HG03469 (cell line): ENCODE measurements at regions not wholly inside any gene's neighbourhood (a gene's known extent, or its start where the extent isn't known, plus 50 kb on each side); places are given as distances from the start of the nearest gene placed in this dataset.

Experiments
- ATAC-seq: cut with Tn5 transposase; IDR thresholded peaks from one replicate; pipeline ENCODE4 v1.9.1; 2021; ENCODE audit warnings: mild to moderate bottlenecking, moderate library complexity, moderate number of reproducible peaks; ENCODE audit not compliant: unreplicated experiment

- ATAC-seq = no peak
Measured at GRCh38 chr20:6693178-6693807, 74.2 kb upstream of the BMP2 start.

DNA sequence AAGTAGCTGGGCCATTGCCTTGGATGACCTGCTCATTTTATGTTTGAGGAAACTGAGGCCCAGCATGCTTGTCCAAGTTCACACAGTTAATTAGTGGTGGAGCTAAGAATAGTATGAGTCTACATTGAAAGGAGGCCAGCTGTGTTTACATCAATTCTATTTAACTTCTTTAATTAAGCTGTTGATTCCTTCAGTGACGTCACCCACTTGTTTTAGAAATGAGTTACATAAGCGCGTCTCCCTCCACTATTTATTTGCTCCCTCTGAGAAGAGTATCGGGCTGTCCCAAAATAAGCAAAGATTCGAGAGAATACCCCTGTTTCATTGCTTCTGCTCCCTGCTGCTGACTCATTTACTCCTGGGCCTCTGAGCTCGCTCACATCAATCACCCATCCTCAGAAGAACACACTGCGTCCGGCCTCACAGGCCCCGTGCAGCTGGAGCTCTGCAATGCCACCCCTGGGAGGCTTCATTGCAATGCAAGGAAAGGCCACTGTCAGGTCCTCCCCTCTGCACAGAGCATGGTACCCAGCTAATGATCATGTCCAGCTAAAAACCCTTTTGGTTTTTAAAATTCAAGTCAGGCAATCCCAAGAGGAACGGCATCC is 74.8 kb upstream of the BMP2 start:
- ATAC-seq = no peak

DNA sequence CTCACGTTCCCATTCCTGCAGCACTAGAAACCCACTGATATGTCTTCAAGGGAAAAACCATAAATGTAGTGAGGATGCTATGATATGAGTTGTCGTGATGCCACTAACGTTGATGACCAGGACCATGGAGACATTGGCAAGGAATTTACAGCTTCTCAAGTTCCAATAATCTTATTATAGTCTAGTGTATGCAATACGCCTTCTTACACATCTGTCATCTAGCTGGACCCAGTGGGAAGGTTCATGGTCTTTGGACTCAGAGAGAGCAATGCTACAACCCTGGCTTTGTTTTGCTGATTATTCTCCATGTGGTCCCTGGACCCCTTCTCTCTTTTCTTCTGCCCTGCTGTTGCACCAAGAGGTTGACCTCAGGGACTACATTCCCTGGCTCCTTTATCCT is 76.0 kb upstream of the BMP2 start:
- no peak for ATAC-seq

DNA sequence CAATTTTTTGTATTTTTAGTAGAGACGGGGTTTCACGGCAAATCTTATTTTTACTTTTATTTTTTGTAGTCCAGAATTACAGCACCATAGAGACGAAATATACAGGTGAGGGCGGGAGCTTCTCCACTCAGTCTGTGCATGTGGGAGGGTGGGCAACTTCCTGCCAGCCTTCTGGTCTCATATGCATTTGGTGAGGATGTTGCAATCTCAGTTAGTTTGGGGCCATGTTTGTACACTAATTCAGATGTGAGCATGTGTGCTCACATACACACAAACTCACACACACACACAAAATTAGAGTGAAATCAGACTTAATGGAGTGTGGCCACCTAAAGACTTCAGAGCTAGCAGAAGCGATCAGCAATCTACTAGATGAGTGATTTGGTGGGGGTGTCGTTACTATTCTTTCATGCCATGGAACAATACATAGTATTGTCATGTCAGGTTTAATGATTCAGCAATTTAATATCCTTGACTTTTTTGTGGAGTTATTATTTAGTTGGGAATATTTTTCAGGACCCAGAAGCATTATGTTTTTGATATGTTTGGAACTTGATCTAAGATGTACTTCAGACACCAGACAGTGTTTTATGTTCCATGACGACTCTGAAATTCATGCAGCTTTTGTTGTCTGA is 78.0 kb upstream of the BMP2 start:
- no peak for ATAC-seq

DNA sequence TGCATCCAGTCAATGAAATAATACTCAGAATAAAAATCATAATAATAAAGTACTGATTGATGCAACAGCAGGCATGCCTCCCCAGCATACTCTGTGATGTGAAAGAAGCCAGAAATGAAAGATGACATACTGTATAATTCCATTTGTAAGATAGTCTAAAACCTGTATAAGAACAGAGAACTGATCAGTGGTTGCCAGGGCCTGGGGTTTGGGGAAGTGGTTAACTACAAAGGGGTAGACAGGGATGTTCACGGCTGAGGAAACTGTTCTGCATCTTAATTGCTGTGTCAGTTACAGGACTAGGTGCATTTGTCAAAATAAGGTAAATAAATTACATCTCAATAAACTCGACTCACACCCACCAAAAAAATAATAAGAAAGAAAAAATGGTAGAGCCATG is 81.3 kb upstream of the BMP2 start:
- ATAC-seq = no peak

DNA sequence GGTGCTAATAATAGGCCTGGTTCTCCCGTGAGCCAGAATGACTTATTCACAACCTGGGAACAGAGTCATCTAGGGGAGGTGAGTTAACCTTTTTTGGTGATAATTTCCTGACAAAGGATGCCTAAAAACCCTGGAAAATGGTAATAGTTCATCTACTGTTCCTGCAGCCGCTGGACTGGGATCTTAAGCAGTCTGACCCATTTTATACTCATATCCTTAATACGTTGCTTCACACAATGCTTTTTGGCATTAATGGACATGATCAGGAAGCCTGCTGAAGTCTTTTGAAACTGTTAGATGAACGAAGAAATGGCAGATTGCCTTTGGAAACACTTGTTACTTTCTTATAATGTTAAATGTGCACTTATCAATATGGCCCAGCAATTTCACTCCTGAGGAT is 81.9 kb upstream of the BMP2 start:
- no peak for ATAC-seq

- ATAC-seq = no peak
Measured at GRCh38 chr20:6685181-6685582, 82.3 kb upstream of the BMP2 start.

GRCh38 chr20:6683021-6683977 is 84.2 kb upstream of the BMP2 start:
- ATAC-seq = no peak

DNA sequence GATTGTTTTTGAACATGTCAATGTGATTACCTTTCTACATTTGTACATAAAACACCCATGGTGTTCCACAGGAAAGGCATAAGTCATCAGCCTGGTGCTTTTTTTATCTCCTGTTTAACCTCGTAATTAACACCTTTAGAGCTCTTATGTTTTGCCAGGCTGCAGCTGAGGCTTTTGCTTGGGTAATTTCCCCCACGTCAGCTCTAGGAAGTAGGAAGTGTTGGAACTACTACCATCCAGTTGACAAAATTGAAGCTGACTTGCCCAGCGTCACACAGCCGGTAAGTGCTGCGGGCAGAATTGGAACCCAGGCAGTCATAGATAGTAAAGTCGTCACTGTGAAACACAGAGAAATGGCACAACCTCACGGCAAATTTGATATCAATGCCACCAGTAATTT is 86.6 kb upstream of the BMP2 start:
- ATAC-seq = no peak

GRCh38 chr20:6680441-6680840 is 87.0 kb upstream of the BMP2 start:
- no peak for ATAC-seq

GRCh38 chr20:6679086-6679485 is 88.4 kb upstream of the BMP2 start:
- no peak for ATAC-seq

DNA sequence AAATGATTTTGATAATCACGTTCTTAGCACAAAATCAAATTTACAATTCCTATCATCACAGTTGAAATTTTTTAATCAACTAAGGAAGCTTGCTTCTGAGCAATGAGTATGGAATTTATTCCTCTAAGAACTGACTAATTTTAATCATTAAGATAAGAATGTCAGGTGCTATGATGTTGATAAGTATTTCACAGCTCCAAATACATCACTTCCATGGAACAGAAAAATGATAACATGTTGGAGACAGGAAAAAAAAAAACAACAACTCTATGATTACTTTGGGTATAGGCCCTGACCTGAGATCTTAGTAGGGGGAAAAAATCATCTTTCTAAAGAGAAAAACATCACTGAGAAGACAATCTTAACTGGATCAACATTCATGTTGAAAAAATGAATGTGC is 89.4 kb upstream of the BMP2 start:
- ATAC-seq = no peak

DNA sequence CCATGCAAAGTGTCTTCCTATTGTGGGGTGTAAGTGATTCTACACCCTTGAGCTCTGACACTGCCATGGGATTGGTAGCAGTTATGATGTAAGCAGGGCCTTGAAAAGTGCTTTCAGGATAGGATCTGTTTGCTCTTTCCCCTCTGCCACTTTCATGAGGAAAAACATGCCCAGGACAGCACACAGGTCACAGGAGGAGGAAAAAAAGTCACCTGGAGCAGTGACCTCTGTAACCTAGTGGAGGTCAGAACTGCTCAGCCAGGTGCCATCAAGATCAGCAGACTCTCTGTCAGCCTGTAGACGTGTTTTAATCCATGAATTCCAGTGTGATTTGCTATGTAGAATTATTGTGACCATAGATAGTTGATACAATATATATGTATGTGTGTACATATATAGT is 92.7 kb upstream of the BMP2 start:
- ATAC-seq = no peak

DNA sequence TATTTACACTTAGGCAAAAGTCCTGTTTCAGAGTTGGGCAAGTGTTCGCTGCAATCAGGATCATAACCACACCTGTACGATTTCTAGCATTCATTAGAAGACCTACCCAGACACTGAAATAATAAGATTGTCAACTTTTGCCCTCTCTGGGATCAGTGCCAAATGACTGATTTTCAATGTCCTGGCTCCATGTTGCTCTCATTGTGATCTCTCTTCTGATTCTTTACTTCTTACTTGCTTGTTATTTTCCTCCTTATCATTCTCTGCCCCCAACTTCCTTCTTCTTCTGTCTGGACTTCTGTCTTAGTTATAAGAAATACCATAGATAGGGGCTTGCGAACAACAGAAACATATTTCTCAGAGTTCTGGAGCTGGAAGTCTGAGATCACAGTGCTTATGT is 94.4 kb upstream of the BMP2 start:
- ATAC-seq = no peak

DNA sequence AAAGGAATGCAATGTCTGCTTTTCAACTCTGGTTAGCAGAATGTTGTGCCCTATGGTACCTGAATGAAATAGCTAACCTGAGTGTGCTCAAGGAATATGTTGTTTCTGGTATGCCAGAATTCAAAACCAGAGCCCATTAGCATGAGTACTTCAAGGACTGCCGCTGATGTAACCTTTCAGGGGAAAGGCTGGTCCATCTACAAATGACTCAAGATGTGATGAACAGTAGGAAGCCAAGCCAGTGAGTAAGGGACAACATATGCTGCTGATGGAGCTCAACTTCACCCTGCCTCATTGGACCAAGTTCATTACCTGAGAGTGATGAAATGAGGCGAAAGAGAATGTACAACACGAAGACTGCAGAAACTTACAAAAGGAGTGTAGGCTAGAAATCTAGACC is 95.7 kb upstream of the BMP2 start:
- ATAC-seq = no peak

GRCh38 chr20:6668546-6668945 is 98.9 kb upstream of the BMP2 start:
- ATAC-seq = no peak

GRCh38 chr20:6665621-6666355 is 101.7 kb upstream of the BMP2 start:
- no peak for ATAC-seq

- no peak for ATAC-seq
Measured at GRCh38 chr20:6665161-6665560, 102.3 kb upstream of the BMP2 start.

GRCh38 chr20:6664574-6664973 is 102.9 kb upstream of the BMP2 start:
- ATAC-seq = no peak

DNA sequence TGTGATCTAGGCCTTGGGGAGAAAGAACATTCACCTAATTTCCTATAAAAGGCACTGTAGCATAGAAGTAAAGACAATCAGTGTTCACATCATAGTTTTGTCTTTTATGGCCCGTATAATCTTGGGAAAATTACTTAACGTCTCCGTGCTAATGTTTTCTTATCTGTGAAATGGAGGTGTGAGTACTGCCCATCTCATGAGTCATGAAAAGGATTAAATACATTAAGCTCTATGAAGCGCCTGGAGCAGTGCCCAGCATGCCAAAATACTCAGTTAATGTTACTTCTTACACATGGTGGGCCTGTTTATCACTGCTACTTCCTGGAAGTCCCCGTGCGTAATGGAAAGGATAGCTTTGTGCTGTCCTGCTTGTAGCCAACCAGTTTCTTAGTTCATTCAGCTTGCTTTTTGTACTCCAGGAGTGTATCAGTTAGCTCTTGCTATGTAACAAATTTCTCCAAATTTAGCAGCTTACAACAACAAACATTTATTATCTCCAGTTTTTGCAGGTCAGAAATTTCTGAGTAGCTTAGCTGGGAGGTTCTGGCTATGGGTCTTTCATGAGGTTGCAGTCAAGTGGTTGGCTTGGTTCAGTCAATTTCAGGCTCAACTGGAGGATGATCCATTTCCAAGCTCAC is 103.6 kb upstream of the BMP2 start:
- ATAC-seq = no peak
